Left hindlimb (tissue), 1 donor: ENCODE measurements at regions not wholly inside any gene's neighbourhood (a gene's known extent, or its start where the extent isn't known, plus 50 kb on each side); places are given as distances from the start of the nearest gene placed in this dataset.
"Not testable (repeated sequence)": the region's sequence is repeated elsewhere in the genome, so short reads cannot be mapped to it uniquely, and the experiment has no call there.

Experiments used
- DNase-seq: peaks from one replicate; pipeline ENCODE4 v3.0.0-alpha.2; 2018

- DNase-seq, result peak; percentile 90
Observed at GRCh38 chr15:96181873-96182301, 148.6 kb upstream of the NR2F2 start.

GRCh38 chr15:96182736-96183513, 147.6 kb upstream of the NR2F2 start:
- no peak for DNase-seq

DNA sequence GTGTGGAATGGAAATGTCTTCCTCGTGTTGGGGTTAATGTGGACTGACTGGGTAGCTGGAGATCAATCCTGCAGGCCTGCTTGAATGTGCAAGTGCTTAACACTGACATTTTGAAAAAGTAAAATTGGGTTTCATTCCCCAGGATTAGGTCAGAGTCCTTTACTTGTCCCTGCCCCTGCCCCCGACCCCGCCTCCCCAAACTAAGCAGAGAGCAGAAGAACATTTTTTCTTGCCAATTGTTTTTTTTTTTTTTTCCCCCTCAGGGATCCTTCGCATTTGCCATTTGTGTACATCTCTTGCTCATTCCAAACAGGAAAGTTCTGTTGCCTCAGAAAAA, 147.0 kb upstream of the NR2F2 start:
- DNase-seq, result no peak

- DNase-seq, result no peak
Observed at GRCh38 chr15:96183867-96184266, 146.6 kb upstream of the NR2F2 start.

DNA sequence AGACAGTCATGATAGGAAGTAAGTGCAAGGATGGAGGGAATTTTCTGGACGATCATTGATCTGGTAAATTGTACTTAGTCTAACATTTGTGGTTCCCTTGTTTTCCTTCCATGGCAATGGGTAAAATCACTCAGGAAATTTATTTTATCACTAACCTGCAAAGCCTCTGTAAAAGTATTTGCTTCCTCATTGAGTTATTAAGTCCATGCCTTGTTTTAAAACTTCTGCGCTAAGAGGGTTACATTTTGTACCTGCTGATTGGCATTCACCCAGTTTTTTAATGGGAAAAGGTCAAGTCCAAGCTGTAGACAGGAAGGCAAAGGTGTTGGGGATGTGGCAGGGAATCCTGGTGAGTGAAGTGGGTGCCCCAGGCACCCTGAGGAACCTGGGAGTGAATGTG, 146.2 kb upstream of the NR2F2 start:
- DNase-seq, result no peak

- DNase-seq, result no peak
Observed at GRCh38 chr15:96186105-96186504, 144.4 kb upstream of the NR2F2 start.

DNA sequence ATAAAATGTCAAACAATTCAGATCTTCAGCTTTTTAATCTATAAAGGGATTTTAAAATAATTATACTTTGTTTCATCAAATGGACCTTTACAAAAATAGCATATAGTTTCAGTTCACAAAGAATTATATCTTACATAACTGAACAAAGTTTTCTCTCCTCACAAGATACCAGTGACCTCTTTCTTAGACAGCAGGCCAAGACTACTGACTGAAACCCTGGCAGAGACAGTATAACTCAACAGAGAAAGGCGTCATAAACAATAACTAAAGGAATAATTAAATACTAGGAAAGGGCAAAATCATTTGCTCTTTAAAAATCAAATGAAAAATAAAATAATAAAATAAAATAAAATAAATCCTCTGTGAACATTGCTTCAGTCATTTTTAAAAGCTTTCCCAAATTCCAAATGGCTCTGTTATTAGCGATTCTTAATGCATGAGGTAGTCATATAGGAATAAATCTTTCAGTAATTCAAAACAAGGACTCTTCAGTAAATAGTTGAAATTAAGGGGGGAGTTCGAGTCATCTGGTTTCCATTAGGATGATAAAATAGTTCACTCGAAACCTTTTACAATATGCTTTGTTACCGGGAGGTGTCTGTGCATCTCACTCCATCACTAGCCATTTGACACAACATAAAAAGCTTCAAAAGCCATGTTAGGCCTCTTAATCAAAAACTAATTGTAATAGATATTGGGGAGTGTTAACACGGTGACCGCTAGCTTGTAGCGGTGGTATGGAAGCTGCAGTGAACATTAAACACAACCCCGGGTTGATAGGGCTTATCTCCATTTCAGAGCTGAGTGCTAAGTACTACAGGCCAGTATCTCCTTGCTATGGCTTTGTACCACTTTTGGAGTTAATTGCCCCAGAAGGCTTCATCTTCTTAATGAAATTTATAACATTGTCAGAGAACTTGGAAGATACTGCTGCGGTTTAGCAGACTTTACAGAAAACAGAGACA, 142.9 kb upstream of the NR2F2 start:
- DNase-seq, result no peak

GRCh38 chr15:96197721-96198120, 132.8 kb upstream of the NR2F2 start:
- no peak for DNase-seq

DNA sequence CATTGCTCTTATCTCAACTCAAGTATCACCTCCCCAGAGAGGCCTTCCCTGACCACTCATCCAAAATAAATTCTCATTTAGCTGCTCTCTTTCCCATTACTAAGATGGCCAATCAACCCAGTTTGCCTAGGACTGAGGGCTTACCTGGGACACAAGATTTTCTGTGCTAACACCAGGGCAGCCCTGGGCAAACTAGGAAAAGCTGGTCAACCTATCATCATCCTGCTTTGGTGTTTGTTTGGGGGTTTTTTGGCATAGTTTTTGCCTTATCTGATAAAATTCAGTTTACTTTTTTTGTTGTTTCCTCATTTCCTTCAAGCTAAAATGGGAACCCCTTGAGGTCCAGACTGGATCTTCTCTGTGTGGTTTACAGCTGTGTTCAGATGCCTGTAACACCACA, 131.4 kb upstream of the NR2F2 start:
- DNase-seq, result no peak

DNA sequence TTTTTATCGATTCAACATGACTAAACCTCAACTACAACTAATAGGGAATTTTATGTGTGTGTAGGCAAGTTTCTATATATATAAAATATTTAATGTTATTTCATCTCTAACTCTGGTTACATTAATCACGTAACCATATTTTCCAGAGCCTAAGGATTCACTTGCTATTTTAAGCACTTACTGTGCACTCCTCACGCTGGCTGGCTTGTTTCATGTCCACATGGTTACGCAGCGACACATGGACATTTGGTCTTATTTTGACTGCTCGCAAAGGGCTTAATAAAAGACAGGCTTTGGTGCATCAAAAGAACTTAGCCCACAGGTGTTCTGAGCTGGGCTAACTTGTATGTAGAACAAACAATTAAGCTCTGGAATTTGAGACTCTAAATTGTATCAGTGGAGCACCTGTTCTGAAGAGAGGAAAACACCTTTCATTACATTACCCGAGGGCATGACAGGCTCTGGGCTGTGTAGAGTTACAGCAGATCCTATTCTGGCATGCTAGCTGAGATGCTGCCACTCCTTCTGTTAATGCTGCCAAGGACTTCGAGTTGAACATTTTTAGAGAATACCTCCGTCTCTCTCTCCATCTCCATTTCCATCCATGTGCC, 130.0 kb upstream of the NR2F2 start:
- no peak for DNase-seq

DNA sequence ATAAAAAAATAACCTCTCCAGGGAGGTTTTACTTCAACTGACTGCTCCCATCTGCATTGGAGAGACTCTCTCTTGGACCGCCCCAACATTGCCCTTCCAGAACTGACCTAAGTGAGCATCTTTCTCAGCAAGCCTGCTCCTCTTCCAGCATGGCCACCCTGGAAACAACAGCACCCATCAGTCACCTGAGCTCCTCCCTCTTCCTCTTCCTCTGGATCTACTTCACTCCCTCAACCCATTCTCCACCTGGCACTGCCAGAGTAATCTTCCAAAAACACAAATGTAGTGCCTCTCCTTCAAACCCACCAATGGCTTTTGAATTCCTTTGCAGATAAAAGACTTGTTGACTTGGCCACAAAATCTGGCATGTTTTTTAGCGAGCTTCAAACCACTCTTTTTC, 128.8 kb upstream of the NR2F2 start:
- DNase-seq, result no peak

- not testable (repeated sequence) for DNase-seq
Observed at GRCh38 chr15:96205588-96205987, 124.9 kb upstream of the NR2F2 start.

DNA sequence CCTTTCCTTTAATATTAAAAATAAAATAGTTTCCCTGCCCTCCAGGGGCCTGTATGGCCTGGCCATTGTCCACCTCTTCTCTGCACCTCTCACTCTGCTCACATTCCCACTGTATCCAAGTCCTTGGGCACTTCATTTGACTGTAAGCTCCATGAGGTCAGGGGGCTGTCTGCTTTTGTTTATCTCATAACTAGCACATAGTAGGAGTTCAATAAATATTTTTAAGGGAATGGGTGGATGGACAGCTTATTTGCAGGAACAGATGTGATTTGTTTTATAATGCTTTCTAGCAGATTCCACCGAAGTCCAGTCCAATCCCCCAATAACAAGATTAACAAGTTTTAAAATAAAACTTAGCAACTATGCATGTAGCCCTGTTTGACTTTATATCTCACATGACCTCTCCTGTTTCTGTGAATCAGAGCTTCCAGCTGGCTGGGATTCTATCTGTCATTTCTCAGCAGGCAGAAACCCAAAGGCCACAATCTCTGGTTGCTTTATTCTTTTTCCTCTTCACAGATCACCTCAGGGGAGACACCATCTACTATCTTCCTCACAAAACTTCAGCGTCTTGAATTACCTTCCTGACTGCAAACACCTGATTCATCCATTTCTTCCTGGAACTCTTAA, 123.0 kb upstream of the NR2F2 start:
- no peak for DNase-seq

DNA sequence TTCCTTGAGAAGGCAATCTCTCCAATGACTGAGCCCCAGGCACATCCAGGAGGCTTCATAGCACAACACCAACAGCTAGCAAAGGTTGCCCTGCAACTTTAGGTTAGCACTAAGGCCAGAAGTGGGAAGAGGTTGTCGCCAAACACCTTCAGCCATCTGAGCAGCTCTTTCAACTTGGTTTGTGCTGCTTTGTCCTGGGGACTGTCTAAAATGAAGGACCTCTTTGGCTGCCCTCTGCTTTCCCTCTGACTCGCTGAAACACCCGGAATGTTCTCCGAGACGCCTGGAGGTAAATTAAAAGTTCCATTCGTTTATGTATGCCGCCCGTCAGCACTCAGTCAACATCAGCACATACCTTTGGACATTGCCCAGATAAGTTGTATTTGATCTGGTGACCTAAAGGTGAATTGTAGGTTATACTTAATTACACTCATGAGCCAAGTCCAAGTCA, 121.2 kb upstream of the NR2F2 start:
- no peak for DNase-seq

DNA sequence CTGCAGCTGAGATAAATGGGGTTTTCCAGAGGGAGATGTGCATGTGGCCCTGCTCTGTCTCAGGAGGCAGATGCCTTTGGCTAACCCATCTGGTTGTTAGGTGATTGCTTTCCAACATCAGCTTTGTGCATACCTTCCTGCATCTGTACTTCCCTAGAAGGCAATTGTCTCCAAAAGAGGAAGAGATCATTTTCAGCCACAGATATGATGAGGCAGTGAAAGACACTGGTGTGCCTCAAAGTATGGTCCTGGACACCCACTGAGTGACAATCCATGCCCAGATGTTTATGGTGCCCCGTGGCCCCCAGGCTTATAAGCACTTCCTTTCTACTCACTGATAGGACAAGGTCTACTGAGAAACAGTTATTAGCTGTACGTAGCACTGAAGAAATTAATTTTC, 117.5 kb upstream of the NR2F2 start:
- DNase-seq, result no peak

- DNase-seq, result no peak
Observed at GRCh38 chr15:96213896-96214295, 116.6 kb upstream of the NR2F2 start.

DNA sequence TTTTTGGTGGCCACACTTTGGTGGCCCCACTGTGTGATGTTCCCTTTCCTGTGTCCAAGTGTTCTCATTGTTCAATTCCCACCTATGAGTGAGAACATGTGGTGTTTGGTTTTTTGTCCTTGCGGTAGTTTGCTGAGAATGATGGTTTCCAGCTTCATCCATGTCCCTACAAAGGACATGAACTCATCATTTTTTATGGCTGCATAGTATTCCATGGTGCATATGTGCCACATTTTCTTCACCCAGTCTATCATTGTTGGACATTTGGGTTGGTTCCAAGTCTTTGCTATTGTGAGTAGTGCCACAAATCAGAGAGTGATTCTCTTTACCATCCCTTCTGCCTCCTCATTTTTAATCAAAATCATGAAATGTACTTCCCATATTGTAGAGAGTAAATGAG, 114.0 kb upstream of the NR2F2 start:
- DNase-seq, result not testable (repeated sequence)

GRCh38 chr15:96217983-96218382, 112.5 kb upstream of the NR2F2 start:
- no peak for DNase-seq

DNA sequence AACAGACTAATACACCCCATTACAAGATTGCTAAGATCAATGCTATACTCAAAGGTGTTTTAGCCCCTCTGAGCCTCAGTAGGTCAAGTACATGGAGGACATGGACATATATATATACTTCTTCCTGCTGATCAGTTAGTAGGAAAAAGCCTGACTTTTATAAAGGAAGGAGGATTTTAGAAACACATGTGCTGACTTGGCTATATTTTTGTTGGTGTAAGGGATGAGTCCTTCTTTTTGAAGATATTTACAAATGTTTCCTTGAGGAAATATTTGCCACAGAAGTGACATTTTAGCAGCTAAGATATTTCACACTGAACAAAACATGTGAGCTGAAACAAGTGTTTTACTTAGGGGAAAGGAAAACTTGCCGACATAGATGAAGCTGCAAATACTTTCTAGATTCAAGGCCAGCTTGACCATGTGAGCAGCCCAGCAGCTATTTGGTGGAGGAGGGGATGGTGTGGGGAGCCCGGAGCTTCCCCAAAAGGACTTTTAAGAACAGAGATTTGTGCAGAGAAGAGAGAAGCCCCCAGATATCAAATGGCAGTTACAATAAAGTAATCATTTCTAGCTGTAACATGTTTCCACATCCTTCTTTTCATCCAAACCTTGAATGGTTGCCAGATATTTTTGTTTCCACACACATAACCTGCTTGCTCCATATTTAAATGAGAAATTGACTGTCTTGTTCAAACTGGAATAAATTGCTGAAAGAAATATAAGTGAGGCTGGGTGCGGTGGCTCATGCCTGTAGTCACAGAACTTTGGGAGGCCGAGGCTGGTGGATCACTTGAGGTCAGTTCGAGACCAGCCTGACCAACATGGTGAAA, 111.7 kb upstream of the NR2F2 start:
- no peak for DNase-seq

GRCh38 chr15:96219681-96220080, 110.8 kb upstream of the NR2F2 start:
- no peak for DNase-seq

- DNase-seq, result no peak
Observed at GRCh38 chr15:96220657-96221056, 109.8 kb upstream of the NR2F2 start.

DNA sequence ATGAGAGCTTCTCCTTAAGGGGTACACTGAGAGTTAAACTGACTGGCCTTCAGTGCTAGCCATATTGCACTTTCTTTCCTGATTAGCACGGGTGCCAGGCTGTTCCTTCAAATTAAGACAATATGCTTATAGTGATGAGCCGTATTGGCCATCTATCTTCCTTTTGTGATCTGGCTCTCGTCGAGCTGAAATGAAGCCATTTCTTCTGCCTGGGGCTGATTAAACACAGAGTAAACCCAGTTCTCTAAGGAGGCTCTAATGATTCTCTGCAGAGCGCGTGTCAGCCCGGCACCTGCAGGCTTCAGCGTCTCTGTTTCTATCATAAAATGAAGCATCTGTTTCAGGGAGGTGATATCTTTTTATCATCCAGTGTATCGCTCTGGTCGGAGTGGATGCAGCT, 107.5 kb upstream of the NR2F2 start:
- no peak for DNase-seq
